Activated CD8-positive, alpha-beta T cell treated with anti-CD3 and anti-CD28 coated beads for 36 hours (primary cell): ENCODE measurements at regions not wholly inside any gene's neighbourhood (a gene's known extent, or its start where the extent isn't known, plus 50 kb on each side); places are given as distances from the start of the nearest gene placed in this dataset.

Source experiments
- ATAC-seq: fragments of 200-7000 bp; cut with Tn5 transposase; one replicate; pipeline ENCODE4 v1.10.0; 2021; ENCODE audit warnings: mild to moderate bottlenecking, moderate library complexity
- CTCF ChIA-PET: fragments of 350-600 bp; sonication (Branson Sonifier 250); formaldehyde crosslinking; loops from one replicate; lab custom pipeline; 2021; ENCODE audit warnings: antibody characterized with exemption; lab: Charles Lee
- POLR2A ChIA-PET: fragments of 350-600 bp; sonication (Branson Sonifier 250); formaldehyde crosslinking; loops from one replicate; lab custom pipeline; 2021; ENCODE audit warnings: antibody characterized with exemption; lab: Charles Lee
- DNase-seq: peaks from one replicate; pipeline ENCODE4 v3.0.0-alpha.2; 2020
- H3K27ac Mint-ChIP-seq: one replicate; pipeline ENCODE4 v1.8.0; 2021; ENCODE audit warnings: mild to moderate bottlenecking, mixed read lengths
- H3K27me3 Mint-ChIP-seq: one replicate; pipeline ENCODE4 v1.8.0; 2021; ENCODE audit warnings: mixed read lengths
- H3K36me3 Mint-ChIP-seq: one replicate; pipeline ENCODE4 v1.8.0; 2021; ENCODE audit warnings: low read depth, mixed read lengths
- H3K4me1 Mint-ChIP-seq: one replicate; pipeline ENCODE4 v1.8.0; 2021; ENCODE audit warnings: low read depth, mixed read lengths
- H3K4me3 Mint-ChIP-seq: one replicate; pipeline ENCODE4 v1.8.0; 2021; ENCODE audit warnings: mild to moderate bottlenecking, moderate library complexity, mixed read lengths
- H3K9me3 Mint-ChIP-seq: one replicate; pipeline ENCODE4 v1.8.0; 2021; ENCODE audit warnings: mixed read lengths
- CTCF ChIP-seq: fragments of 200-600 bp; IDR thresholded peaks from one replicate; pipeline ENCODE4 v1.8.0; 2022; ENCODE audit warnings: antibody characterized with exemption, mild to moderate bottlenecking
- intact Hi-C: fragments of 100-400 bp; cut with micrococcal nuclease; formaldehyde crosslinking; loops from one replicate; pipeline ENCODE4 v1.10.0; 2022

- no peak overlapping the region for H3K27ac Mint-ChIP-seq
- CTCF ChIA-PET = interaction anchor here (1.3 kb wide), 1 partner anchor 49 kb away, joined by 3 read pairs; no protein-coding TSS in a partner anchor
- H3K9me3 Mint-ChIP-seq = no peaks in the 10 kb centered on the region
- DNase-seq = no peak
- ATAC-seq = no peak
- peaks cover 6% of the 10 kb centered on the region for H3K27me3 Mint-ChIP-seq
- H3K4me1 Mint-ChIP-seq = no peaks in the 10 kb centered on the region
- H3K4me3 Mint-ChIP-seq = no peak overlapping the region
- POLR2A ChIA-PET = no interaction called here
- TF ChIP-seq CTCF = no peak
- intact Hi-C loops = no loop called here
- H3K36me3 Mint-ChIP-seq = no peaks in the 10 kb centered on the region
These were observed 98.8 kb downstream of the KLF4 start for GRCh38 chr9:107390778-107391177.

- H3K4me3 Mint-ChIP-seq = no peak overlapping the region
- intact Hi-C loops = no loop called here
These were observed 99.3 kb downstream of the KLF4 start for GRCh38 chr9:107390279-107390678.

GRCh38 chr9:107389617-107390071 is 99.9 kb downstream of the KLF4 start:
- Mint-ChIP-seq H3K4me1 (no peaks in the 10 kb centered on the region), H3K4me3 (no peak overlapping the region), H3K27me3 (peaks cover 6% of the 10 kb centered on the region), H3K9me3 (no peaks in the 10 kb centered on the region), H3K27ac (no peak overlapping the region), H3K36me3 (no peaks in the 10 kb centered on the region)
- TF ChIP-seq CTCF = no peak
- DNase-seq (no peak), ATAC-seq (no peak)
- intact Hi-C loops = no loop called here
- ChIA-PET CTCF (no interaction called here), POLR2A (no interaction called here)

More at GRCh38 chr9:107390279-107390678, 99.3 kb downstream of the KLF4 start:
- no peaks in the 10 kb centered on the region for H3K4me1 Mint-ChIP-seq
- H3K27ac Mint-ChIP-seq = no peak overlapping the region
- no peak for DNase-seq
- CTCF ChIA-PET = interaction anchor here (1.3 kb wide), 1 partner anchor 49 kb away, joined by 3 read pairs; no protein-coding TSS in a partner anchor
- POLR2A ChIA-PET = no interaction called here
- no peaks in the 10 kb centered on the region for H3K9me3 Mint-ChIP-seq
- H3K27me3 Mint-ChIP-seq = peaks cover 6% of the 10 kb centered on the region
- TF ChIP-seq CTCF = no peak
- H3K36me3 Mint-ChIP-seq = no peaks in the 10 kb centered on the region
- no peak for ATAC-seq

- no peak overlapping the region for H3K4me3 Mint-ChIP-seq
- peaks cover 6% of the 10 kb centered on the region for H3K27me3 Mint-ChIP-seq
- no peak for TF ChIP-seq CTCF
- ChIA-PET CTCF (no interaction called here), POLR2A (no interaction called here)
- intact Hi-C loops = no loop called here
- no peaks in the 10 kb centered on the region for H3K36me3 Mint-ChIP-seq
- H3K9me3 Mint-ChIP-seq = no peaks in the 10 kb centered on the region
- ATAC-seq (no peak), DNase-seq (no peak)
- H3K4me1 Mint-ChIP-seq = no peaks in the 10 kb centered on the region
- H3K27ac Mint-ChIP-seq = no peak overlapping the region
These were observed 100.7 kb downstream of the KLF4 start for GRCh38 chr9:107388890-107389289.

- Mint-ChIP-seq H3K4me1 (no peaks in the 10 kb centered on the region), H3K9me3 (no peaks in the 10 kb centered on the region), H3K27ac (no peak overlapping the region), H3K36me3 (no peaks in the 10 kb centered on the region), H3K4me3 (no peak overlapping the region), H3K27me3 (peaks cover 1% of the 10 kb centered on the region)
- CTCF ChIA-PET = interaction anchor here (1.0 kb wide), 1 partner anchor 38 kb away, joined by 3 read pairs; no protein-coding TSS in a partner anchor
- no peak for TF ChIP-seq CTCF
- DNase-seq (no peak), ATAC-seq (no peak)
- POLR2A ChIA-PET = no interaction called here
- intact Hi-C loops = no loop called here
These were observed 102.2 kb downstream of the KLF4 start for GRCh38 chr9:107387409-107387808.
